ENCODE measurements at regions not wholly inside any gene's neighbourhood (a gene's known extent, or its start where the extent isn't known, plus 50 kb on each side); places are given as distances from the start of the nearest gene placed in this dataset.

DNA sequence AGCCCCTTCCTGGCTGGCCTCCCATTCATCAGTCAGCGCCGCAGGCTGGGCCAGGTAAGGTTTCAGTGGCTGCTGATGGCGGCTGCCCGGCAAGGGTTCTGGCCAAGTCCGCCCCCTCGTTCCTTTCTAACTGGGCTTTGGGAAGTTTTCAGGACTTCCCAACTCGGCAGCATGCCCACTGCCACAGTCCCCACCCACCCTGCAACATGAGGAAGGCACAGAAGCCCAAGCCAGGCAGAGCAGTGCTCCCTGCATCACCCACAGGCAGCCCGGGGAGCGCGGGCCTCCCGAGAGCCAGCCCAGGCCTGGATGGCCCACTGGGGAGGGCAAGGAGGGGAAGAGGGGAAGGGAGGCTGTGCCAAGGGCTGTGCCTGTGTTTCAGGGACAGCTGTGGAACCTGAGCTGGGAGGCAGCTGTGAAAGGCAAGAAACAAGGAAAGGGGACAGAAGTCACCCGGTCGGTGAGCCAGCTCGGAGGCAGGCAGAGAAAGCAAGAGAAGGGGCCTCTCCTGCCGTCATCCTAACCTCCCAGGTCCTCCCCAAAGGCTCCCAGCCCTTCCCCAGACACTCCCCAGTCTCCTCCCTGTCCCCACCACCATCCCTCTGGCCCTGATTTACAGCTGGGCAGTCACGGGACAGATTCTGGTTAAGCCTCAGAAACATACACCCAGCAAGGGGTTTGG lies 73.9 kb downstream of the CPN2 start:
- TF ChIP-seq TAF1 (IDR thresholded peaks at IDR 0.05; ENCODE audit: low read depth, low read length) (no peak), POLR2A (IDR thresholded peaks at IDR 0.05; ENCODE audit: low read depth, low read length) (no peak), POLR2AphosphoS5 (IDR thresholded peaks at IDR 0.05; ENCODE audit: low read depth, low read length) (no peak), POU2F2 (IDR thresholded peaks at IDR 0.05; ENCODE audit: low read depth, low read length) (no peak), SPI1 (IDR thresholded peaks at IDR 0.05; ENCODE audit: low read depth, low read length) (no peak), PAX5 (IDR thresholded peaks at IDR 0.05; ENCODE audit: insufficient read depth, low read length, severe bottlenecking) (no peak)

Measured in GM12891 (cell line).